ENCODE measurements at regions not wholly inside any gene's neighbourhood (a gene's known extent, or its start where the extent isn't known, plus 50 kb on each side); places are given as distances from the start of the nearest gene placed in this dataset.
"Not testable (repeated sequence)": the region's sequence is repeated elsewhere in the genome, so short reads cannot be mapped to it uniquely, and the experiment has no call there.

DNA sequence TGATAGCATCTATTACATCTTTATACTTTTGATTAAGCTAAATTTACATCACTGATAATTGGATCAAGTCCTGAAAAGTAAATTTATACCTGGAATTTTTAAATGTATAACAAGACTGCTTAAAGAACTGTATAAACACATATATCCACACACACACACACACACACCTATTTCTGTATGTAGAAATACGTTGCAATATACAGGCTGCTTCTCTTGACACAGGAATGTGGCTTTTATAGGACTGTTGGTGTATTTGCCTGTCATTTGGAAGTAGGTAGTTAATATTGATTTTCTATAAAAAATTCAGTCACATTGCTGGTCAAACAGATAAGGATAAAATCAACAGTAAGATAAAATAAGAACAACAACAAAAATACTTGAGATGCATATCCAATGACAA is 708.5 kb upstream of the RAG2 start:
- ChIA-PET POLR2A (no interaction called here), CTCF (interaction anchor here (0.6 kb wide), 1 partner anchor 42 kb away, joined by 3 read pairs; no protein-coding TSS in a partner anchor)
- Histone ChIP-seq H3K27me3 (ENCODE audit: control insufficient read depth, insufficient read depth, low read length) (no peaks in the 10 kb centered on the region), H3K27ac (ENCODE audit: low read depth, low read length) (no peak overlapping the region), H3K4me3 (ENCODE audit: low read depth, low read length) (no peak overlapping the region), H3K9me3 (ENCODE audit: control insufficient read depth, insufficient read depth, low read length) (no peaks in the 10 kb centered on the region)
- DNase-seq (ENCODE audit: low read depth, low spot score): no peak
- TF ChIP-seq, protein P1, sequence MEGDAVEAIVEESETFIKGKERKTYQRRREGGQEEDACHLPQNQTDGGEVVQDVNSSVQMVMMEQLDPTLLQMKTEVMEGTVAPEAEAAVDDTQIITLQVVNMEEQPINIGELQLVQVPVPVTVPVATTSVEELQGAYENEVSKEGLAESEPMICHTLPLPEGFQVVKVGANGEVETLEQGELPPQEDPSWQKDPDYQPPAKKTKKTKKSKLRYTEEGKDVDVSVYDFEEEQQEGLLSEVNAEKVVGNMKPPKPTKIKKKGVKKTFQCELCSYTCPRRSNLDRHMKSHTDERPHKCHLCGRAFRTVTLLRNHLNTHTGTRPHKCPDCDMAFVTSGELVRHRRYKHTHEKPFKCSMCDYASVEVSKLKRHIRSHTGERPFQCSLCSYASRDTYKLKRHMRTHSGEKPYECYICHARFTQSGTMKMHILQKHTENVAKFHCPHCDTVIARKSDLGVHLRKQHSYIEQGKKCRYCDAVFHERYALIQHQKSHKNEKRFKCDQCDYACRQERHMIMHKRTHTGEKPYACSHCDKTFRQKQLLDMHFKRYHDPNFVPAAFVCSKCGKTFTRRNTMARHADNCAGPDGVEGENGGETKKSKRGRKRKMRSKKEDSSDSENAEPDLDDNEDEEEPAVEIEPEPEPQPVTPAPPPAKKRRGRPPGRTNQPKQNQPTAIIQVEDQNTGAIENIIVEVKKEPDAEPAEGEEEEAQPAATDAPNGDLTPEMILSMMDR (IDR thresholded peaks at IDR 0.05; ENCODE audit: low read depth, low read length): no peak

DNA sequence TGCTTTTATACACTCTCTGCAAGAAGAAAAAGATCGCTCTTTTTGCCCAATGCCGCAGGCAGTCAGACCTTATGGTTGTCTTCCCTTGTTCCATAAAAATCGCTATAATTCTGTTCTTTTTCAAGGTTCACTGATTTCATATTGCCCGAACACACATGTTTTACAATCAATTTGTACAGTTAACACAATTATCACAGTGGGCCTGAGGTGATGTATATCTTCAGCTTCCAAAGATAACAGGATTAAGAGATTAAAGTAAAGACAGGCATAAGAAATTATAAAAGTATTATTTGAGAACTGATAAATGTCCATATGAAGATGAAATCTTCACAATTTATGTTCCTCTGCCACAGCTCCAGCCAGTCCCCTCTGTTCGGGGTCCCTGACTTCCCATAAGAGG is 703.4 kb upstream of the RAG2 start:
- CTCF ChIA-PET; DNase-seq (ENCODE audit: low read depth, low spot score); H3K27me3 ChIP-seq (ENCODE audit: control insufficient read depth, insufficient read depth, low read length); H3K27ac ChIP-seq (ENCODE audit: low read depth, low read length); POLR2A ChIA-PET; H3K4me3 ChIP-seq (ENCODE audit: low read depth, low read length); H3K9me3 ChIP-seq (ENCODE audit: control insufficient read depth, insufficient read depth, low read length): not testable (repeated sequence)

DNA sequence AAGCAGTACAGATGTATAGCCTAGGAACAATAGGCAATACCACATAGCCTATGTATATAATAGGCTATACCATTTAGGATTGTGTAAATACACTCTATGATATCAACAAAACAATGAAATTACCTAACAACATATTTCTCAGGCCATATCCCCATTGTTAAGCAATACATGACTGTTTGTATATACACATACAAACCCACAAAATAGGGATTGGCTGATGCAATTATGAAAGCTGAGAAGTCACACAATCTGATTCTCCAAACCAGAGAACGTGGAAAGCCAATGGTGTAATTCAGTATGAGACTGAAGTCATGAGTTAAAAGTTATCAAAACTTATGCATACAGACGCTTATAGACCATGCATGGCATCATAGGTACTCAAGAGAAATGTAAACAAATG is 700.1 kb upstream of the RAG2 start:
- POLR2A ChIA-PET: no interaction called here
- CTCF ChIA-PET: no interaction called here

DNA sequence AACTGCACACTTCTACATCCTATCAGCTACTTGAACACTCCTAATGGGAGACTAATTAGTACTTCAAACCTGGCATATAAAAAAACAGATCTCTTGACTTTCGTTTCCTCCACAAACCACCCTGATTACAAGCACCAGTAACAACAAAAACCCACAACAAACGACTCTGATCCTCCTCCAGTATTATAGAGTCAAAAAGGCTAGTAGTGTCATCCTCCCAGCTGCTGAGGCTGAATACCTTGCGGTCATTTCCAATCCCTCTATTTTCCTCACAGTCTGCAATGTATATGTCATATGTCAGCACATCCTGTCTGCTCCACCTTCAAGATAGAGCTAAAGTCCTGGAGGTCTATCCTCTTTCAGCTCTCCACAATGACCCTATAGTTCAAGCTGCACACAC is 688.9 kb upstream of the RAG2 start:
- POLR2A ChIA-PET: no interaction called here
- DNase-seq (ENCODE audit: low read depth, low spot score): no peak
- TF ChIP-seq, protein P1 (IDR thresholded peaks at IDR 0.05; ENCODE audit: low read depth, low read length): no peak
- CTCF ChIA-PET: no interaction called here
- Histone ChIP-seq H3K4me3 (ENCODE audit: low read depth, low read length) (no peak overlapping the region), H3K27ac (ENCODE audit: low read depth, low read length) (no peak overlapping the region), H3K9me3 (ENCODE audit: control insufficient read depth, insufficient read depth, low read length) (no peaks in the 10 kb centered on the region), H3K27me3 (ENCODE audit: control insufficient read depth, insufficient read depth, low read length) (no peaks in the 10 kb centered on the region)

More for the DNA sequence above, 700.1 kb upstream of the RAG2 start:
- DNase-seq (ENCODE audit: low read depth, low spot score): no peak
- TF ChIP-seq, protein P1 (IDR thresholded peaks at IDR 0.05; ENCODE audit: low read depth, low read length): no peak
- Histone ChIP-seq H3K27ac (ENCODE audit: low read depth, low read length) (no peak overlapping the region), H3K9me3 (ENCODE audit: control insufficient read depth, insufficient read depth, low read length) (no peaks in the 10 kb centered on the region), H3K4me3 (ENCODE audit: low read depth, low read length) (no peak overlapping the region), H3K27me3 (ENCODE audit: control insufficient read depth, insufficient read depth, low read length) (no peaks in the 10 kb centered on the region)

DNA sequence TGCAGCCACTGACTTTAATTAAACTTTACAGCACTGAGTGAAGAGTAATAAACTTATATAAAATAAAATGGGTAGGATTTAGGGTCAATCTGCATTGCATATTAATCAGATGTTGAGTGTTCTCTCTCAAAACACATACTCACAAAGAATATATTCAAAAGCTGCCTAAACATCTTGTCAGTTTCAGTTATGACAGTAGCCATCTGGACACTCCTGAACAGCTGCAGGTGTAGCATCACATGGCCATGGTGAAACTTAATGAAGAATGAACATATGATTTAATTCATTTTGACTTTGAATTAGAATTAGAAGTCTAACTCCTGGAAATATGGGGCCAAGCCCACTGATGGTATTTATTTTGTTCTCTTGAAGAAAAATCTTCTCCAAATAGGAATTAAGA is 684.3 kb upstream of the RAG2 start:
- H3K27ac ChIP-seq (ENCODE audit: low read depth, low read length): no peak overlapping the region
- no peaks in the 10 kb centered on the region for H3K27me3 ChIP-seq (ENCODE audit: control insufficient read depth, insufficient read depth, low read length)
- H3K4me3 ChIP-seq (ENCODE audit: low read depth, low read length): no peak overlapping the region
- TF ChIP-seq, protein P1 (IDR thresholded peaks at IDR 0.05; ENCODE audit: low read depth, low read length): no peak
- CTCF ChIA-PET: no interaction called here
- DNase-seq (ENCODE audit: low read depth, low spot score): no peak
- POLR2A ChIA-PET: no interaction called here
- no peaks in the 10 kb centered on the region for H3K9me3 ChIP-seq (ENCODE audit: control insufficient read depth, insufficient read depth, low read length)

DNA sequence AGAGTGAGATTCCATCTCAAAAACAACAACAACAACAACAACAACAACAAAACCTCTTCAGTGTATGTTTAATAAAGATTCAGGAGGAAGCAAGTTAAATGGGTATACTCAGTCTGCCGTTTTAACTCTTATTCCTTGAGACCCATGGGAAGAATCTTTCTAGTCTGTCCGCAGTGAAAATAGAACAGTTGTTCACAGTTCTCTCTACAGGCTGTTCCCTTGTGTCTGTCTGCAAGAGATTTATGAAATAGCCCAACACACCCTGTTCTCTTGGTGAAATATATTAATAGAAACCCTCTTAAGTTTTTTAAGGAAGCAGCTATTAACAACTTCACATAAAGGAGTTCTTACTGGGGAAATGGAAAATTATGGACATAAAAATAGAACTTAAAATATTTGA is 682.2 kb upstream of the RAG2 start:
- TF ChIP-seq, protein P1 (IDR thresholded peaks at IDR 0.05; ENCODE audit: low read depth, low read length): no peak
- Histone ChIP-seq H3K27me3 (ENCODE audit: control insufficient read depth, insufficient read depth, low read length) (no peaks in the 10 kb centered on the region), H3K27ac (ENCODE audit: low read depth, low read length) (no peak overlapping the region), H3K9me3 (ENCODE audit: control insufficient read depth, insufficient read depth, low read length) (no peaks in the 10 kb centered on the region), H3K4me3 (ENCODE audit: low read depth, low read length) (no peak overlapping the region)
- POLR2A ChIA-PET: no interaction called here
- DNase-seq (ENCODE audit: low read depth, low spot score): no peak
- CTCF ChIA-PET: no interaction called here
